Epithelial cell of prostate (primary cell): ENCODE measurements at regions not wholly inside any gene's neighbourhood (a gene's known extent, or its start where the extent isn't known, plus 50 kb on each side); places are given as distances from the start of the nearest gene placed in this dataset.

ENCODE experiments used
- DNase-seq: peaks from one replicate; pipeline ENCODE4 v3.0.0-alpha.2; 2011; ENCODE audit warnings: low read depth, low spot score
- H3K27ac ChIP-seq: fragments of 450-650 bp; 2 replicates; pipeline ENCODE4 v1.5.1; 2017; ENCODE audit warnings: mild to moderate bottlenecking

DNA sequence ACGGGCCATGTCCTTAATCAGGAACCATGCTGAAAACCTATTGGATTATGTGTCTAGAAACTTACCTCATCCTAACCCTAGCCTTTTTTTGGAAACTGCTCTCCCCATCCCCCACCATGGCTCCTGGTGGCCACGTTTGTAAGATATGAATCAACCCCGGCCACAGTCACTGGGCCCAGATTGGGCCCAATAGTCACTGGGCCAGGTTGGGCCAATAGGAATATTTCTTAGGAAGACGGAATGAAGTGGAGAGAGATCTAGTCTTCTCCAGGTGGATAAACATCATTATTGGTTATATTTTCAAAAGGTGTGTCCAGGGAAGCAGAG, 468.7 kb downstream of the ARHGEF28 start:
- no peak overlapping the region for H3K27ac ChIP-seq
- no peak for DNase-seq

DNA sequence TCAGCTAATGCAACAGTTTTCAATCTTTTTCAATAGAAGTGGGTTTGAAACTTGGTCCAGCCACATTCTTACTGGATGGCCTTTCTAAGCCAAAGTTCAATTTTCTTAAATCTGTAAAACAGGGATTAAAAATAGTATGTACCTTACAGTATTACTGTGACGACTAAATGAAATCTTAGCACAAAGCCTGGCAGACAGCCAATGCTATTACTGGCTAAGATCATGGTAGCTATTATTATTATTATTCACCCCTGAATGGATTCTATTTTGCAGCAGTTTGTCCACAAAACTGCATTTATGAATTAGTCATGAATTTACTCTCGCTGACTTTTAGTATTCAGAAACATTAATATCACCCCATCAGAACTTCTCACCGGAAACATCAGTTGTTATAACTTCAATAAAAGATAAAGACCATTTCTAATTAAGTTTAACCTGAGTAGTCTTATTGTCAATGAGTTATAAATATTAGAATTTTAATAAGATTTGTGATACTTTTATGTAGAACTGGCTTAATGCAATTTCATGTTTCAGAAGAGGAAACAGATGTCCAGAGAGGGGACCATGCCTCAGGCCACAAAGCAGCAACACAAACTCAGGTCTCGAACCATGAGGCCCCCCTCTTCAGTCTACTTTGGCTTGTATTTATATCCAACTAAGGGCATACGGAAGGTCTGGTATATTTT, 468.2 kb downstream of the ARHGEF28 start:
- no peak for DNase-seq
- H3K27ac ChIP-seq: no peak overlapping the region

DNA sequence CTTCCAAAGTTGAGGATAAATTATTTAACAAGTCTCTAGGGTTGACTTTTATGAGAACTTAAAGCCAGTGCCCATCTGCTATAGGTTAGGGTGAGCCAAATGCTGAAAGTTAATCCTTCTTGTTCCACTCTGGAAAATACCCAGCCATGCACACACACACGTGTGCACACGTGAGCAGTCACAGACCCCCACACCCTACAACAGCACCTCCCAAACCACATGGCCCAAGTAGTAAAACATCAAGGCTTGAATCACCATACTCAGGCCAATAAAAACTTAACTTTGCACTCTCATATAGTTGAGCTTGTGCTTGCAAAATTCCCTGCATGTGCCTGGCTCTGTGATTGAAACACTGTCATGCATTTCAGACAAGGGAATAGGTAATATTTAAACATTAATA, 467.6 kb downstream of the ARHGEF28 start:
- DNase-seq: no peak
- no peak overlapping the region for H3K27ac ChIP-seq

DNA sequence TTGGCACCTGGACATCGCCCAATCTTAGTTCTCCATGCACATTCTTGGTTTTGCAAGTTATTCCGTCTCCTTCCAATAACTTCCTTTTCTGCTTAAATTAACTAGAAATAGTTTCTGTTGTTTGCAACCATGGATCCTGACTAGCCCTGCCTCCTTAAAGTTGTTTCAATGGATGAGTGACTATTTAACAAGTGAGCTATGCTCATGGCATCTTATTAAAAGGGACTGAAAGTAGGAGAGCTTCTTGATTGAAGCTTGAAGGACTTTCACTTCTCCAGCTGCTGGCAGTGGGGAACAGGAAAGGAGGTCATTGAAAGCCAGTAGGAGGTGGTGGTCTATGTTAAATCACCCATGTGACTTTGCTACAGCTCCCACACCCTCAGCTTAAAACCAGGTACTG, 466.8 kb downstream of the ARHGEF28 start:
- DNase-seq: no peak
- H3K27ac ChIP-seq: no peak overlapping the region

DNA sequence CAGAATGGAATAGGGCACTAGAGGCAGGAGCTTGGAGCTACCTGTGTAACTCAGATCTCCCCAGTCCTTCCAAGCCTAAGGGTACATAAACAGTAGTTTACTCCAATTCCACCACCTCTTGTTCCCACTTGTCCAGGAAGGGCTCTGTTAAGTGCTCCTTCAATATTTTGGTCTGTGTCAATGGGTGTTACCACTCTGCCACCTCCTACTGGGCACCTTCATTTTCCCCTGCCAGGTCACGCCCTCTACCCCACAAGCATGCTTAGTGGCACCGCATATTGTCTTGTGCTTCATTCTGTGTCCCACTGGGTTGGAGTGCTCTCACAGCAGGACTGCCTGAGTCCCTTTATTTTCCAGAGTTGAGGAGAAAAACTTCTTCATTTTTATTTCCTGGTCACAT, 459.8 kb downstream of the ARHGEF28 start:
- no peak for DNase-seq
- no peak overlapping the region for H3K27ac ChIP-seq

DNA sequence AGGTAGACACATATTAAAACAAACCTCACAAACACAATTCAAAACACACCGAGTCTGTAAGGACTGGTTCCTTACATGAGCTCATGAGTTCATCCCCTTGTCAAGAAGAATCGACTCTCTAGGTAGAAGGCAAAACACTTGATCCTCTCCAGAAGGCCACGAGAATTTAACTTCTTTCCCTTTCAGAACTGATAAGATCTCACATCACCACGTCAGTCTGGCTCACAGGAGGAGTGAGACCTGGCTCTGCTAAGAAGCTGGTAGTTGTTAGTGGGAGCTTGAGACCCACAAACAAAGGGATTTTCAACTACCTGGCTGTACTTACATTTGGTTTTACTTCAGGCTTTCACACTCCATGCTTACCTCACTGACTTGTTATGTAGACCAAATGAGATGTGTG, 459.2 kb downstream of the ARHGEF28 start:
- no peak for DNase-seq
- no peak overlapping the region for H3K27ac ChIP-seq

DNA sequence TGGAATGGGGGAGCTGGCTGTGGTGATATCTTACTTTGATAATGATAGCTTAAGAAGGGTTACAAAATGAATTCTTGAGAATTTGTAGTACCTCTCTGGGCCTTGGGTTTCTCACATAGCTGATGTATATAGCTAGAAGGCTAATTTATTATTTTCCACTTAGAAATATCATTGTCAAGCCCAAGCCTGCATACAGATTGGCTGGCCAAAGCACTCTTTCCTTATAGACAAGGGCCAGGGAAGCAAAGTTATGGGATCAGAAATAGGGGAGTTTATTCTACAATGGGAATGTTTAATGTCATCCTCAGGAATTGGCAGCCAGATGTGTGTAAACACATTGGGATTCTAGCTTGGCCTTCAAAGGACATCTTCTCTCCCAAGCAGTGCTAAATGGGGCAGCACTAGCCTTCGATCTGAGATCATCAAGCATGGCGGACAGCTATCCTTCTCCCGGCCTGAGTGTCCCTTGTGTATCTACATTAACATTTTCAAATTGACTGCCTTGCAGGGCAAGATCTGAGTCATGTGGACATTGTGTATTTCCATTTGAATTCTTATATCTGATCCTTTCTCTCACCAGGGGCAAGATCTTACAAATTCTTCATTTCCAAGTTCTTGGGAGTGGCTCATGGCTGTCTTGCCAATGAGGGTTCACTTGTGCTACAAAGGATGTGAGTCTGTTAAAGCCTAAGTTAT, 457.2 kb downstream of the ARHGEF28 start:
- DNase-seq: no peak
- no peak overlapping the region for H3K27ac ChIP-seq

DNA sequence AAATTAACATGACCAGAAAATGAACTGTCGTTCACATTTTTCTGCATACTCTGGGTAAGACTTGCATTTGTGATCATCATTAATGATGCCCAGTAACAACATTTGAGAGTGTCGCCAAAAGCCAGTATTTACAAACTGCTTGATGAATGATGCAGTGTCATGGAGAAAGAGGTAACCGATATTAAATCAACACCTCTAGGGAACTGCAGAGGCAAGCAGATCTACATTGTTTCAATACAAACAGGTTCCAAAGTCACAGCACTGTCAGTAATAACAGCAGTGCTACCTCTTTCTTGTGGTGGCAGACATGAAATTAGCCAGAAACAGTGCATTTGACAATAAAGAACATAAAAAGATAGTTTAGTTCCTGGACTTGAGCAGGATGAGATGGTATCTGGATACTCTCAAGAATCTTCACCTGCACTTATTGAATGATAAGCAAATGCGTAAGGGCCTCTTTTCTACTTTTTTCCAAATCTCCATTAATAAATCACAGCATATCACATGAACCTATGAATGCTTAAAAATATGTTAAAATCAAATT, 456.6 kb downstream of the ARHGEF28 start:
- no peak overlapping the region for H3K27ac ChIP-seq
- no peak for DNase-seq

DNA sequence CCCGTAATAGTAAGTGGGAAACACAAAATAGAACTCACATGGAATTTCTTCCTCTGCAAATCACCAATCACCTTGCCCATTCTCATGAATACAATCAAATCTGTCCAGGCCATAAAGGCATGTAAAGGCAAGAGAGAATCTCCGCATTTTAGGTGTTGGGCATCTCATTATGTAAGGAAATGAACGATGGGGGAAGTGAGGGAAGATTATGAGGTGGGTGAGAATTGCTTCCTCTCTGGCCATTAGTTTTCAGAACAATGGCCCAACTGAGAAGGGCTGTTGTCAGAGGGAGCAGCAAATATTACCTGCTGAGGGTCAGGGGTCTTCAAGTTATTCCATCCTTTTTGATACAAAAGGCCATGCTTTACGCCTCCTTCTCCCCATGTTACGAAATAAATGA, 455.1 kb downstream of the ARHGEF28 start:
- H3K27ac ChIP-seq: no peak overlapping the region
- DNase-seq: no peak

DNA sequence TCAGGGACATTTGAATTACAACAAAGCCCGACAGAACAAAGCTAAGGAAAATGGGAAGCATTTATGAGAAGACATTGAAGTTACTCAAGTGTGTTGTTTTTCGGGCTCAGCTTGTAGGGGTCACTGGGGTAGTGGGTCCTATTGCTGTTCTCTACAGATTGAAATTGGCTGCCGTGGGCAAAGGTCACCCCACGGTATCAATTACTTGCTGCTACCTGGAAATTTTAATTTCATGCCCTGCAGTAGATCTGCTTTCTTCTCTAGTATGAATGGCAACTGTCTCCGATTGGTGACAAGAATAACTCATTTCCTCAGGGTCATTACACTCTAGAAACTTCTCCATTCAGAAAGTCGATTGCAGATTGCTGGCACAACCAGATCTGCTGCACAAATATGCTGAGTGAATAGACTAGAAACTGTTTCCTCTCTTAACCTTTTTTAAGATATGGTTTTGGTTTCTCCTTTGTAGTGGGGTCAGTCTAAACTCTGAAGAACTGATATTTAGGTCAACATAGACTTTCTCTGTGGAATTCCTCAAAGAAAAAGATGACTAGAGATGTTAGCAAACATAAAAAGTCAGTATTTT, 454.1 kb downstream of the ARHGEF28 start:
- DNase-seq: no peak
- no peak overlapping the region for H3K27ac ChIP-seq

DNA sequence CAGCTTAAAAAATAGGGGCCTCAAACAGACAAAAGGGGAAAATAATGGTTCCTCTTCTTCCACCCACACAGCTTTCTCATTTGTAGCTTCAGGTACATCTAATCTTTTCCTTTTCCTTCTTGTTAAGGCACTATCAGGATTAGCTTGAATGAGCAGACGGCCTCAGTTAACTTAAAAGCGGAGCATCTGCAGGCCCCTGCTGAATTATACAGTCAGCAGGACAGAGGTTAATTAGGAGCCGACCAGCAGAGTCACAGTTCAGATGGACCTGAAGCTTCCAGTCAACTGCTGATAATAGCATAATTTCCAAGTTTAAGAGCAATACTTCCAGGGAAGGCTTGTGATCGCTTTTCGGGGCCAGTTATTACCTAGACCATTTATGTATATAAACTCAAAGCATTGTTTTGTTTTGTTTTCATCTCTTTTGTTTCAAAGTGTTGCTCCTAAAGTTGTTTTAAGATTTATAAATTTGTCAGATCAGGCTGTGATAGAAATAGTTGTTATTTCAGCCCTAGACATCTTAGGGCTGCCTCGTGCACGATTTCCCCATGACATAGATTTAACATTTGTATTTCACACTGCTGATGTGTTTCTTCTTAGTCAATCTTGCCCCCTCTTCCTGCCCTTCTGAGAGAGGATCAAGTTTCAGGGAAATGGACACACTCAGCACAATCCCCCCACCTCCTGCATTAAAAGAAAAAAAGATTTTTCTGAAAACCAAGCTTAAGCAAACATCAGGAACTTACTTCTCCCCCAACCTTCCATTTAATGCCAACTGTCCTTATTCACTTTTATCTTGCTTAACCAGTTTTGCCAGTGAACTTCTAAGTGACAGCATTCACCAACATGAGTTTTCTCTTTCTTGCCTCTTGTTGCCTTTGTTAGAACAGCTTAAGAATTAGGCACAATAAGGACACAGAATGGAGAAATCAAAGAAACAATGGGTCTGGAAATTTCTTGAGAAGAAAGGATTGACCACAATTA, 449.8 kb downstream of the ARHGEF28 start:
- peak; percentile 22 for DNase-seq

DNA sequence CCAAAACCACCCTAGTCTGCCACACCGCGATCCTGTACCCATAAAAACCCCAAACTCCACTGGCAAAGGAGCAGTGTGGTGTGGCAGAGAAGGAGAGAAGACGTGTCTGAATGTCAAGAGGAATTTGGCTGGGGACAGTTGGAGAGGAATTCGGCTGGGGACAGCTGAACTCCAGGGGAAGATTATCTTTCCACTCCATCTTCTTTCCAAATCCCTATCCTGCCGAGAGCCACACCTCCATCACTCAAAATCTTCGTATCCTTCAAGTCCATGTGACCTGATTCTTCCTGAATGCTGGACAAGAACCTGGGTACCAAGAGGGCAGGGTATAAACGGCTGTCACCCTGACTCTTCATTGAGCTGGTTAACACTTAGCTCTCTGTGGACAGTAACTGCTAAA, 448.1 kb downstream of the ARHGEF28 start:
- no peak for DNase-seq
- H3K27ac ChIP-seq: no peak overlapping the region

More for the DNA sequence above, 449.8 kb downstream of the ARHGEF28 start:
- no peak overlapping the region for H3K27ac ChIP-seq

DNA sequence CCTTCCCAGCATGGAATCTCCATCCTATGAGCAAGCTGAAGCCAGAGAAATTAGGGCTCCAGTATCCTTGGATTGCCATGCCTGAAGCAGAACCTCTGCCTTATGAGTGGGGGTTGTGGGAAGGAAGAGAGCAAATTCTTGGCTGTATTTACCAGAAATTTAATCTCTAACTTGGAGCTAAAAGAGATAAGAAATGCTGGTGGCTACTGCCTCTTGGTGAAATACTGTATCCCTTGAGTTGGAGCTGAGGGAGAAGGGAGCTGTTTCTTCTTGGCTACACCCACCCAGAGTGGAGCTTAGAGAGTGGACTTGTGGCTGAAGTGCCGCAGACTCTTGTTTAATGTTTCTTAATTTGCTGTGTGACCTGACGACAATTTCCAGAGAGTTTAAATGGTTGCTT, 447.3 kb downstream of the ARHGEF28 start:
- no peak overlapping the region for H3K27ac ChIP-seq
- DNase-seq: no peak

DNA sequence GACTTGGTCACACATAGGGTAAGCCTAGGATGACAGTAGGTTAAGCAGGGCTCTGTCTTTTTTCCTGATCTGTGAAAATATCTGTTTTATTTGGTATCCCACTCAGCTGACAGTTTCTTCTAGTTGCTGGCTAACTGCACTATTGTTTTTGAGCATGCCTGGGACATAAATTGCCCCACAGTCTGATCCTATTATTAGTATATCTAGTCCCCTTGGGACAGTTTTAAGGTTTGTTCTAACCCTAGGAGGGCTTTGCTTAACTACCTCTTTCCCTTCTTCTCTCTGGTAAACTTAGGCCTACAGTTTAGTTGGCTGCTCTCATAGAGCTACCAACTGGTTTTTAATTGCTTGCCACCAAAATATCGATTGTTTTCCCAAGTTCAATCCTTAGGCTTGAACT, 446.6 kb downstream of the ARHGEF28 start:
- DNase-seq: no peak

DNA sequence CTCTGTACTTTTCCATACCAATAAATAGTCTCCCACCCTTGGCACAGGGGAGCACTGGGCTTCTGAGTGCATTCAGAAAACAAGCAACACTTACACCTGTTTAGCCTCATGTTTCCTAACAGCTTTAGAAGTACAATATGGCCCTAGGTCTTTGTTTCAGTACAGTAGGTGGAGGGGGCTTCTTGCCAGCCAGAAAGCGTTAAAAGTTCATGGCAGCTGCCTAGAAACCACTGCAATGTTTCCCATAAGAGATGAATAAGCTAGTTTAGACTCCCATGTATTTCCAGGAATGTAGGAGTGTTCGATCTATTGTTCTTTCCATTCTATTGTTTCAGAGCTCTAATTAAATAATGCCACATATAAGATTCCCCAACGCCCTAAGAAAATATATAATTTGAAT, 444.8 kb downstream of the ARHGEF28 start:
- no peak overlapping the region for H3K27ac ChIP-seq
- no peak for DNase-seq

More for the DNA sequence above, 446.6 kb downstream of the ARHGEF28 start:
- H3K27ac ChIP-seq: no peak overlapping the region

DNA sequence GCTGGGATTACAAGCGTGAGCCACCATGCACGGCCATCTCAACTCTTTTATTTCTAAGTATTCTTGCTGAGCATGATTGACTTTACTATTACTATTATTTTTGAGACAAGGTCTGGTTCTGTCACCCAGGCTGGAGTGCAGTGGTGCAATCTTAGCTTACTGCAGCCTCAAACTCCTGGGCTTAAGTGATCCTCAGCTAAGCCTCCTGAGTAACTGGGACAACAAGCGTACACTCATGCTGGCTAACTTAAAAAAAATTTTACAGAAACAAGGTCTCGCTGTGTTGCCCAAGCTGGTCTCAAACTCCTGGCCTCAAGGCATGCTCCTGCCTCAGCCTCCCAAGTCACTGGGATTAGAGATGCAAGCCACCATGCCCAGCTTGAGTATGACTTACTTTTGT, 443.7 kb downstream of the ARHGEF28 start:
- no peak for DNase-seq
- H3K27ac ChIP-seq: no peak overlapping the region

DNA sequence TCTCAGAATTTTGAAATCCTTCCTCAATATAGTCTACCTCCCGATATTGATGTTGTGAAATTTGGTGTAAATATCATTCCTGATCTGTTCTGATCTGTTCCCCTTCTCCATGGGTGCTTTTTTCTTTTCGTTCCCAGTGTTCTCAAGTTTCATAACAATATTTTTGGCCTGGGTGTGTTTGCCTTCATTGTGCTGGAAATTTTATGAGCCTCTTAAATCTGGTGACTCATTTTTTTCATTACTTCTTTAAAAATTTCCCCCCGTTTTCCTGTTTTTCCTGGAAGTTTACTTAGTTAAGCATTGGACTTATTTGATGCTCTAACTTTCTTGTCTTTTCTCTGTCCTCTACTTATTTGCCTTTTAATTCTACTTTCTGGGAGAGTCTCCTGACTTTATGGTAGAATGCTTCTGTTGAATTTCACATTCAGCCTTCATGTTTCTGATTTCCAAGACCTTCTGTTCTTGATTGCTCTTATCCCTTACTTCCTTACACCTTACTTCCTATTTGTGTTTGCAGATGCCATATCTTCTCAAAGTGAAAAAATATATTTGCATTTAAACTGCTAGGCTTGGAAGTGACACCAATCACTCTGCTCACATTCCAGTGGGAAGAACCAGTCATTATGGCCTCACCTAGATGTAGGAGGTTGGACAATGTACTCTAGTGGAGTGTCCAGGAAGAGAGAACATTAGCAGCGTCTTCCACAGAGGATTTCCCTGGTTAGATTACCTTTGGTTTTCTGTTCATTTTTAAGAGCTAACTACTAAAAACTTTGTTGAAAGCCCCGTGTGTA, 441.9 kb downstream of the ARHGEF28 start:
- H3K27ac ChIP-seq: peak overlapping the region; percentile 32
- DNase-seq: peak; percentile 34

DNA sequence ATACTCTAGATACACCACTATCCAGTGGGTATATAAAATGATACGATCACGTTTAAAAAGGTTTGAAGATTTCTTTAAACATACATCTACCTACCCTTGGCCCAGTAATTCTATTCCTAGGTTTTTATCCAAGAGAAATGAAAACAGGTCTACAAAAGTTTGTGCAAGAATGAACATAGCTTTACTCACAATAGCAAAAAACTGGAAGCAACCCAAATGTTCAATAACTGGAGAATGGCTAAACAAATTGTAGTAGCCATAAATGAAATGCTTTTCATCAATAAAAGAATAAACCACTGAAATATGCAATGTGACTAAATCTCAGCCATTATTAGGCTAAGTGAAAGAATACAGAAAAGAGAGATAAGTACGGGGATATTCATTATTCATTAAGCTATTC, 438.9 kb downstream of the ARHGEF28 start:
- no peak overlapping the region for H3K27ac ChIP-seq
- DNase-seq: no peak

DNA sequence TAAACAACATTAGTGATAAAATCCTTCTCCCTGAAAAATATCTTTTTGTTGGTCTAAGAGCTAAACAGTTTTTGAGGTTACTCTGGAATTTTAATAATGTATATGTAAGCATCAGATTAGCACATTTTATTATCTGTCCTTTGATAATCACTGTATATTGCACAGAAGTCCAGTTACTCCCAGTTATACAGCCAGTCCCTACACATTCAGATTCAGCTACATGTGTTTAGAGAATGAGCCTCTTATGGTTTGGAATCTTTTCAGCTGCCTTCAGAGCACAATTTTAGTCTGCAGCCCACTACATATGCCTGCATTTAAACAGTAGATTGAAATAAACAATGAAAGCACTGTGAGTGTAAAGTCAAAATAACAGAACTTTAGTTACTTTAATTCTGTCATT, 438.2 kb downstream of the ARHGEF28 start:
- peak overlapping the region; percentile 15 for H3K27ac ChIP-seq
- DNase-seq: no peak

DNA sequence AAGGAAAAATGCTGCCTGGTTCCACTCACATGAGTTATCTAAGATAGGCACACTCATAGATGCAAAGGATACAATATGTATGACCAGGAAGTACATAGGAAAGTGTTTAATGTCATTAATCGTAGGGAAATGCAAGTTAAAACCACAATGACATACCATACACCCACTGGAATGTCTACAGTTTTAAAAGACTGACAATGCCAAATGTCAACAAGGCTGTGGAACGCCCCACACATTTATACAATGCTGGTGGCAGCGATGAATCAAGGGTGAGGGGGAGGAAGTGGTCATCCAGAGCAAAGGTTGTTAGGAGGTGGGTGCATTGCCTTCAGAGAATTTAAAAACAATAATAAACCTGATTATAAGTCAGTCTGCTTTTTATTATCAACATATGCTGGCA, 437.8 kb downstream of the ARHGEF28 start:
- H3K27ac ChIP-seq: peak overlapping the region; percentile 15
- DNase-seq: peak; percentile 80
